HG02571 (cell line): ENCODE measurements at regions not wholly inside any gene's neighbourhood (a gene's known extent, or its start where the extent isn't known, plus 50 kb on each side); places are given as distances from the start of the nearest gene placed in this dataset.

Source experiments
- ATAC-seq: cut with Tn5 transposase; IDR thresholded peaks from one replicate; pipeline ENCODE4 v1.9.1; 2021; ENCODE audit warnings: mild to moderate bottlenecking, moderate library complexity; ENCODE audit not compliant: unreplicated experiment

DNA sequence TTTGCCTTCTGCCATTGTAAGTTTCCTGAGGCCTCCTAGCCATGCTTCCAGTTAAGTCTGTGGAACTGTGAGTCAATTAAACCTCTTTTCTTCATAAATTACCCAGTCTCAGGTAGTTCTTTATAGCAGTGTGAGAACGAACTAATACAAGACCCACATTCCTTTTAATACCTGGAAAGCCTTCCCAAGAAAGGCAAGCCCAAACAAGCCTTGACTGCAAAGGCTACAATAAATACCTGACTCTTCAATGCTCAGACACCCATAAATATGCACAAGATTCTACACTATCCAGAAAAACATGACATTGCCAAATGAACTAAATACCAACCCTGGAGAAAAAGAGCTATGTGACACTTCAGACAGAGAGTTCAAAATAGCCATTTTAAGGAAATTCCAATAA is 338.8 kb downstream of the HAO1 start:
- no peak for ATAC-seq

DNA sequence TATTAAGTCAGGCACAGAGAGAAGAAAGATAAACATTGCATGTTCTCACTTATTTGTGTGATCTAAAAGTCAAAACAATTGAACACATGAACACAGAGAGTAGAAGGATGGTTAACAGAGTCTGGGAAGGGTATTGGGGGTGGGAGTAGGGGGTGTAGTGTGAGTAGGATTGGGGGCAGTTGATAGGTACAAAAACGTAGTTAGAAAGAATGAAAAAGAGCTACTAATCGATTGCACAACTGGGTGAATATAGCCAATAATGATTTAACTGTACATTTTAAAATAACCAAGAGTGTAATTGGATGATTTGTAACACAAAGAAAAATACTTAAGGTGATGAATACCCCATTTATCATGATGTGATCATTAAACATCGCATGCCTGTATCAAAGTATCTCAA is 333.3 kb downstream of the HAO1 start:
- no peak for ATAC-seq

DNA sequence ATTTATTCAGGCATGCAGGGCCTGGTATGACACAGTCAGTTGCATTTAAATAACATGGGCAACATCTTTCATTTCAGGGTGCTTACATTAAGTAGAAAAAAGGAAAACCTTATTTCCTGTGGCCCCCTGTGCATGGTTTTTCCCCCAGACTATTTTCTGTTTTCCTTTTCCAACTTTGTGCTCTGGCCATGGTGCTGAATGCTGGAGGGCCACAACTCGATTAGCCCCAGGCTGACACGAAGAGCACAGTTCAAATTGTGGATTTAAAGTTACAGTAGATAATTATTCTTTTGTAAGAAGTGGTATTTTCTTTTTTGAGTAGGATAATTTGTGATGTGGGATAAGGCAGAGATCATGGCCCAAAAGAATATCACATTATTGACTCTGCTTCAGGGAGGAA is 332.0 kb downstream of the HAO1 start:
- ATAC-seq = no peak

GRCh38 chr20:7609251-7609650 is 331.0 kb downstream of the HAO1 start:
- ATAC-seq = no peak

DNA sequence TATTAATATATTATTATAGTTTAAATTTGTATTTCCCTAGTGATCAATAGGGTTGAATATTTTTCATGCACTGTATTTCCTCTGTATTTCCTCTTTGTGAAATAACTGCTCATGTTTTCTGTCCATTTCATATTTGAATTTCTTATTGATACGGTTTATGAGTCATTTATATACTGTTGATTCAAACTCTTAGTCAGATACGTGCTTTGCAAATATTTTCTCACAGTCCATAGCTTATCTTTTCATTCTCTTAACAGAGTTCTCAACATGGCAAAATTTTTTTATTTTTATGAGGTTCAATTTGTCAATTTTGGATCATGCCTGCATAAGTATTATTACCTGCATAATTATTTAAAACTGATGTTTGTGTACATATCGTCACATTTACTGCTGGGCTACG is 329.6 kb downstream of the HAO1 start:
- ATAC-seq = no peak

GRCh38 chr20:7617797-7618196 is 322.5 kb downstream of the HAO1 start:
- ATAC-seq = no peak

DNA sequence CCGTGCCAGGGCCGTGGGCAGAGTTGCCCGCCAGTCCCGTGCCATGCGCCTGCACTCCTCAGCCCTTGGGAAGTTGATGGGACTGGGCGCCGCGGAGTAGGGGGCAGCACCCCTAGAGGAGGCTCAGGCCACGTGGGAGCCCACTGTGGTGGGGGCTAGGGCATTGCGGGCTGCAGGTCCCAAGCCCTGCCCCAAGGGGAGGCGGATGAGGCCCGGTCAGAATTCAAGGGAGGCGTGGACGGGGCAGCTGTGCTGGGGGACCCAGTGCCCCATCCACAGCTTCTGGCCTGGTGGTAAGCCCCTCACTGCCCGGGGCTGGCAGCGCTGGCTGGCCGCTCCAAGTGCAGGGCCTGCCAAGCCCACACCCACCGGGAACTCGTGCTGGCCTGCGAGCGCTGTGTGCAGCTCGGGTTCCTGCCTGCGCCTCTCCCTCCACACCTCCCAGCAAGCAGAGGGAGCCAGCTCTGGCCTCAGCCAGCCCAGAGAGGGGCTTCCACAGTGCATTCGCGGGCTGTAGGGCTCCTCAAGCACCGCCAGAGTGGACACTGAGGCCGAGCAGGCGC is 317.8 kb downstream of the HAO1 start:
- no peak for ATAC-seq

DNA sequence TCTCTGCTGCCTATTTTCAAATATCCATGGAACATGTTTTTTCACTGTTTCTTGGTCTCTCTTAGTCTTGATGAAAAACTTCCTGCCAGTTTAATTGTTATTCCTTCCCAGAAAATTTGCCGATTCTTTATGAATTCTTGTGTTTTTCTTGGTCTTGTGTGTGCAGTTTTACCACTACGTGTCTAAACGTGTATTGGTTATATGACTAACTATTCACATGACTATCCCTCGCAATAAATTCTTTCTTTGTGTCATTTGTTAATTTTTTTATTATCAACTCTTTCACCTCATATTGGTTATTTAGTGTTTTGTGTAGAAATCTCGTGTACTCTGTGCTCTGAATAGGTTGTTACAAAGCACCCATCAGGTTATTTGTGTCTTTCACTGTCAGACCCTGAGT is 315.4 kb downstream of the HAO1 start:
- no peak for ATAC-seq

DNA sequence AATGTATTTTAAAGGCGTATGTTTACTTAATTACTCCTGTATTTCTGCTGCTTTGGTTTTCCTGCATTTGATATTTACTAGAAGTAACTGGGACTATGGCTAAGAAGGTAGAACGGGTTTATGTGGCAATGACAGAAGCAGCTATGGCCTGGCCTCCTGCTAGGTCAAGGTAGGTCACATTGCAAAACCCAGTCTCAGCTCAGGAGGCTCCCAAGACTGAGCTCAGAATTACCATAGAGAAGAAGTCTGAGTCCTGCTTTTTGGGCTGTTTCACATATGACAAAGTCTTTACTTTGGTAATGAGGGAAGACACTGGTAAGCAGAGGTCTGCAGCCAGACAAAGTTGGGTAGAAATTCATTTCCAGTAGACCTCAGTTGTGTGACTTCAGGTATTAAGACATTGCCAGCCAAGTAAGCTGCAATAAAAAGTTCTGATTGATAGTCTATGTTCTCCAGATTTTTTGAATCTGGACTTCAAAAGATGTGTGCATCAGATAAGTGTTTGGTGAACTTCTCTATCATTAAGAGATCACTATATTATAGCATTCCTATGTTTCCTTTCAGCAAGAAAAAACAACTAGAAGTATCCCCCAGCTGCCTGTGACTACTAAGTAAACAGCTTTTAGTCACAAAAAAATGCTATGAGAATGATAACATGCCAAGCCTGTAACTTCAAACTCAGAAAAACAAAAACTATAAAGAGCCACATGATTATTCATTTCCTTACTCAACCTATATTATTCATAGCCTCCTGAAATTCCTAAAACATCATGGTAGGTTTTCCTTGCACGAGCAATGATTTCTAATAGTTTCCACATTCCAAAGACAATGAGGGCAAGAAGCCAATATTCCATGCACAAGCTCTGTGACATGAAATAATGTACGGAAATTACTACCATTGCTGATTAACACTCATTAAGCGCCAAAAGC is 312.3 kb downstream of the HAO1 start:
- no peak for ATAC-seq

DNA sequence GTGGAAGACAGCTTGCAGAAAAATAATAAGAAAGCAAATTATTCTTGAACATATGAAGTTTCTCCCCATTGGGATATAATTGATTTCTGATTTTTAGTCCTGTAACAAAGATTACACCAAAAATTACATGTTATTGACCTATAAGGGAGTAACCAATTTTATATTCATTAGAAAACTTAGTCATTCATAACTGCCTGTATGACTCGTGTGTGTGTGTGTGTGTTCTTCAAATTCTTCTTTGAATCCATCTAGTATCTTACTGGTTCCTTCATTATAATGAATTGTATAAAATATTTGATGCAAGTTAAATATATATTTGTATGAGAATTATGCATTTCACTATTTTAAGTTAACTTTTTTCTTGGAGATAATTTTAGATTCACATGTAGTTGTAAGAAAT is 310.4 kb downstream of the HAO1 start:
- ATAC-seq = no peak

- ATAC-seq = no peak
Measured at GRCh38 chr20:7637184-7637583, 303.1 kb downstream of the HAO1 start.

GRCh38 chr20:7650086-7650879 is 290.0 kb downstream of the HAO1 start:
- no peak for ATAC-seq

- ATAC-seq = no peak
Measured at GRCh38 chr20:7654231-7654630, 286.0 kb downstream of the HAO1 start.

DNA sequence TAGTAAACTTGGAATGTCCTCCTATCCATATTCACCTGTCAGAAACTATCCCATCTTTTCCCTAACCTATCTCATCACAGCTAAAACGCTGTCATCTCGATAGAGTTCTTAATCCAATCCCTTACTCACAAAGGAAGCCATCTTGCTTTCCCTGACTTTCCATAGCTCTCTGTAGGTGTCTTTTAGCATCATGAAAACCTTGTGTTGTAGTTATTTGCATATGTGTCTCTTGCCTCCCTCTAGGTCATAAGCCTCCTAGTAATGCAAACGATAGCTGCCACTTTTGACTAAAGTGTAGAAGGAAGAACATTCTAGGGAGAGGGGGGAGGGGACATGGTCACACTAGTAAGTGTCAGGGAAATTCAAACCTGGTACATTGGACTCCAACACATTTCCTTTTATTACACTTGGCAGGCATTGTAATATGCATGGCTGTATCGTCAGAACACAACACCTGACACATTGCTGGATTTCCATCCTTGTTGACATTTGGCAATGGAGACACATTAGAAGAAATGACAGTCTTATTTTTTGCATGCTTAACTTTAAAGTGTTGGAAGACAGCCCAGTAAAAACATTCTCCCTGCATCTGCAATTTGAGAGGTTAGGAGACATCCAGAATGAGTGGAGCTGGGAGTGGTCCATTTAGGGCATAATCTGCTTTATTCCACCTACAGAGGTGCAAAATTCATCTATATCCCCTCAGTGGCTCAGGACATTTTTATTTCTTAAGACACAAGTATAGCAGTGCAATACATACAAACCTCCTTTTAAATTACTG is 283.4 kb downstream of the HAO1 start:
- no peak for ATAC-seq

- ATAC-seq = no peak
Measured at GRCh38 chr20:7657569-7657968, 282.7 kb downstream of the HAO1 start.

DNA sequence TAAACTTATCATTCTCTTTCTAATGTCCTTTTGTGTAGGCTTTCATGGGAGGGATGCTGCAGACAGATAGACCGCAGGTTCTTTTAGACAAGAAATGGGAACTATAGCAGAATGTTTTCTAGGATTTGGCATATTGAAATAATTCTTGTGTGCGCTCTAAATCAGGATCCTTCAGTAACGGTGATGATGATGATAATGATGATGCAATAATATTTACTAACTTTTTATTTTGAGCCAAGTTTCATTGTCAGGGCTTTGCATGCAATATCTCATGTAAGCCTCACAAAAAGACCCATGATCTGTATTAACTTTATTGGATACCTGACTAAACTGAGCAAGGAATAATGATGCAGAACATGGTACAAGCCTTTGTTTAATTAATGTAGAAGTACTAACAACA is 280.1 kb downstream of the HAO1 start:
- ATAC-seq = no peak

DNA sequence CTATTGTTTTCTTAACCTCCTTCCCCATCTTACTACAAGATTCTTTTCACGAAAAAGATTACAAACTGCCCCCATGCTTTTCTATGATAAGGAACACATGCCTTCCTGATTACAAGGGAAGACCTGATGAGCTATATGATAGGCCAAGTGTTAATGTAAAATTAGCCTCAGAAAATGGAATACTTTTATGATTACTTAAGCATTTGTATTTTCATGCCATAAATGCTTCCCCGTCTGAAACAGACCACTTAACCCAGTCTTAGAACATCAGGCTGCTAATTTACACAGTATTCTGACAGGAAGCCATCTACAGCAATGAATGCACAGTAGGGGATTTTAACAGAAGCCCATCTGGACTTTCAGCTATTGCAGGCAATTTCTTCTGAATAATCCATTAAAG is 274.9 kb downstream of the HAO1 start:
- no peak for ATAC-seq

- ATAC-seq = no peak
Measured at GRCh38 chr20:7667194-7667593, 273.1 kb downstream of the HAO1 start.

DNA sequence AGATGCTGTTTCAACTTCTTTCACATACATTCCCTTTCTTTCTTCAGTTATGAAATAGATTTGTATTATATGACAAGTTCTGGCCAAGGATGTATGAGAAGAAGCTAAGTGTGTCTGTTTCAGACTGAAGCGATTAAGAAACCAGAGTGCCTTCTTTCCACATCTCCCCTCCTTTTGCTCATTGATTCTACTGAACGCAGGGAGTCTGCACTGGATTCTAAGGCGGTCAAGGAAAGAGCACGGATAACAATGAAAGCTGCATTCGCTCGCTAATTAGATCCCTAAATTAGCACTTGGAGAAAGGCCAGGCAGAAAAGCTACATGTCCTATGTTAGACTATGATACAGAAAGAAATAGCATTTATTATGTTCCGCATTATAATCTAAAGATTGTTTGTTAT is 267.7 kb downstream of the HAO1 start:
- ATAC-seq = no peak

DNA sequence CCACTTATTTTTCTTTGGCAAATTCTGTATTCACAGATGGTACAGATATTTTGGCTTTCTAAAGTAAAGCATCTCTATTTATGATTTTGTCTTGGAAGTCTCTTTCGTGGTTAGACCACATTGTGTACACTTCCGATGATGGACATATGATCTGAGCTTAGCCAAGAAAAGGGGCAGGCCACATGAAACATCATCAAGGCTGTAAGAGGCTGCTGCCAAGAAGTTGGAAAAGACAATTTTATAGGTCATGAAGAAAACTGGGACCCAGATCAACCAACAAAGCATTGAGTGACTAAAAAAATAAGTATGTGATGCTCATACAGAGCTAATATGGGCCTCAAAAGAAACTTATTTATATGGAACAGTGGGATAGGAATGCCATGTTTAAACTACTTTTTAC is 266.4 kb downstream of the HAO1 start:
- ATAC-seq = no peak

GRCh38 chr20:7682916-7683315 is 257.3 kb downstream of the HAO1 start:
- no peak for ATAC-seq
